ENCODE measurements at regions not wholly inside any gene's neighbourhood (a gene's known extent, or its start where the extent isn't known, plus 50 kb on each side); places are given as distances from the start of the nearest gene placed in this dataset.

DNA sequence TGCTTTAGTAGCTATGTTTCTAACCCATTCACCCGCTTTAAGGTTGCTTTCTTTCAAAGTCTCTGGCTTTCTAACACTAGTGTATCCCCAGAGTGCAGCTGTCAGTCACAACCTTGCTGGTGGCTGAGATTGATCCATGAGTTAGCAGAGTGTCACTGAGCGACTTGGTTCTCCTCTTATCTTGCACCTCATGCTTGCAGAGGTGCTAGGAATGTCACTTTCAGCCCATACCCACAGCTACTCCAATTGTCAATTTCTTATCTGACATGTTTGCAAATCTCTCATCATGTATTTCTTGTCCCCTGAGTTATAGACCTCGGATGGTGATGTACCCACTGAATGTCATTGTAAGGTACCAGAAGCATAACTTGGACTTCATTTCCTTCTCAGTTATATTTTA lies 1110.2 kb downstream of the GALC start:
- no peak for TF ChIP-seq TCF7L2 (IDR thresholded peaks at IDR 0.05; ENCODE audit: low read depth, low read length)
- TF ChIP-seq, protein P1, sequence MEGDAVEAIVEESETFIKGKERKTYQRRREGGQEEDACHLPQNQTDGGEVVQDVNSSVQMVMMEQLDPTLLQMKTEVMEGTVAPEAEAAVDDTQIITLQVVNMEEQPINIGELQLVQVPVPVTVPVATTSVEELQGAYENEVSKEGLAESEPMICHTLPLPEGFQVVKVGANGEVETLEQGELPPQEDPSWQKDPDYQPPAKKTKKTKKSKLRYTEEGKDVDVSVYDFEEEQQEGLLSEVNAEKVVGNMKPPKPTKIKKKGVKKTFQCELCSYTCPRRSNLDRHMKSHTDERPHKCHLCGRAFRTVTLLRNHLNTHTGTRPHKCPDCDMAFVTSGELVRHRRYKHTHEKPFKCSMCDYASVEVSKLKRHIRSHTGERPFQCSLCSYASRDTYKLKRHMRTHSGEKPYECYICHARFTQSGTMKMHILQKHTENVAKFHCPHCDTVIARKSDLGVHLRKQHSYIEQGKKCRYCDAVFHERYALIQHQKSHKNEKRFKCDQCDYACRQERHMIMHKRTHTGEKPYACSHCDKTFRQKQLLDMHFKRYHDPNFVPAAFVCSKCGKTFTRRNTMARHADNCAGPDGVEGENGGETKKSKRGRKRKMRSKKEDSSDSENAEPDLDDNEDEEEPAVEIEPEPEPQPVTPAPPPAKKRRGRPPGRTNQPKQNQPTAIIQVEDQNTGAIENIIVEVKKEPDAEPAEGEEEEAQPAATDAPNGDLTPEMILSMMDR (IDR thresholded peaks at IDR 0.05), result no peak
- TF ChIP-seq POLR2AphosphoS5 (IDR thresholded peaks at IDR 0.05; ENCODE audit: low read depth, low read length), result no peak

Measured in Panc1 (cell line).